GM12892 (cell line): ENCODE measurements at regions not wholly inside any gene's neighbourhood (a gene's known extent, or its start where the extent isn't known, plus 50 kb on each side); places are given as distances from the start of the nearest gene placed in this dataset.
A peak's percentile ranks its signal among the peaks of the same experiment; 100 is the strongest.

Experiments used
- DNase-seq: peaks from one replicate; pipeline ENCODE4 v3.0.0; 2011; ENCODE audit not compliant: insufficient read length
- FAIRE-seq: peaks from 2 replicates; lab custom pipeline; 2011; peaks lifted over from hg19 to GRCh38; lab: Jason Lieb, UNC
- POLR2A ChIP-seq: IDR thresholded peaks from 2 replicates; pipeline ENCODE4 v1.6.1; 2011; ENCODE audit warnings: low read depth, low read length, control low read depth
- POLR2AphosphoS5 ChIP-seq: IDR thresholded peaks from 2 replicates; pipeline ENCODE4 v1.6.1; 2011; ENCODE audit warnings: low read depth, low read length, control low read depth
- TAF1 ChIP-seq: IDR thresholded peaks from 2 replicates; pipeline ENCODE4 v1.6.1; 2011; ENCODE audit warnings: low read depth, mild to moderate bottlenecking, control low read depth, low read length, borderline replicate concordance

GRCh38 chr22:48139776-48140175, 1377.3 kb downstream of the TBC1D22A start:
- no peak for FAIRE-seq
- TF ChIP-seq TAF1 = no peak
- no peak for TF ChIP-seq POLR2A
- no peak for TF ChIP-seq POLR2AphosphoS5
- DNase-seq = no peak

DNA sequence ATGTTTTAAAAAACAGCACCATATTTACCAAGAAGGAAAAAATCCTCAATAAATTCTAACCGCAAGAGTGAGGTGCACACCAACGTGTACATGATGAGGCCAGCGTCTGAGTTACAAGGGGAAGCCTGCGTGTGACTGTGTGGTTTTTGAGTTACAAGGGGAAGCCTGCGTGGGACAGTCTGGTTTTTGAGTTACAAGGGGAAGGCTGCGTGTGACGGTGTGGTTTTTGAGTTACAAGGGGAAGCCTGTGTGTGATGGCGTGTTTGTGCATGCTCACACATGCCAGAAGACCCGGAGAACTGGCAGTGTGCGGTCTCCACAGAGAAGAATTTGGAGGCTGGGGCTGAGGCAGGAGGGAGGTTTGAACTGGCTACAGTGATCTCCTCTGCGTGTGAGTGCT, 1376.4 kb downstream of the TBC1D22A start:
- no peak for TF ChIP-seq POLR2A
- TF ChIP-seq TAF1 = no peak
- no peak for TF ChIP-seq POLR2AphosphoS5
- no peak for DNase-seq
- no peak for FAIRE-seq

- TF ChIP-seq TAF1 (no peak), POLR2AphosphoS5 (no peak), POLR2A (no peak)
- FAIRE-seq = no peak
- DNase-seq = no peak
These were observed 1376.0 kb downstream of the TBC1D22A start for GRCh38 chr22:48138427-48138826.

DNA sequence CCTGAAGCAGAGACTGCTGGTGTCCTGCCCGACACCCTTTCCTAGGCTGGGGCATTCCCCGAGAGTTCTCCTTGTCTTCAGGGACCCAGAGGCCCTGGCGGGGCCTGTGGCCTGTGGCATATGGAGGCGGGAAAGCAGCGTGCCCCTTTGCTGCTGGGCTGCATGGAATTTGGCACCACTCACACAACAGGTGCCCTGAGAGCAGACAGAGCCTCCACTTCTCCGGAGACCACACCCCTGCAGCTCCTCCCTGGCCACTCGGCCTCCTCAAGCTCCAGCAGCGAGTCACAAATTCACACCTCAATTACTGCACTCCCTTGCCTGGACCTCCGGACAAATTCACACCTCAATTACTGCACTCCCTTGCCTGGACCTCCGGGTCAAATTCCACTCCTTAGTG, 1375.2 kb downstream of the TBC1D22A start:
- FAIRE-seq = no peak
- no peak for DNase-seq
- TF ChIP-seq TAF1 (no peak), POLR2AphosphoS5 (no peak), POLR2A (no peak)

DNA sequence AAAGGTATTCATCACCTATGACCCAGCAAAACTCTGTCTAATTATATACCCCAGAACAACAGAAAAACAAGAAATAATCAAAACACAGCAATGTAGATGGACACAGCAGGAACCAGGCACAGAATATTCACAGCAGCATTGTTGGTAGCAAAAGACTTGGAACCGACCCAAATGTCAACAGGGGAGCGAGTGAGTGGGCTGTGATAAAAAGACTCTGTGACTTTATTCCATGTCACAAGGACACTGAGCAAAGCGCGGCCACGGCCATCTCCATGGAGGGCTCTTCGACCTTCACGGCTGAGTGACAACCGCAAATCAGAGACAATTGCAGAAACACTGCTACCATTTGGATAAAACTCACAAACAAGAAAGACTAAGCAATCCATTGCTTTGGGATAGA, 1373.1 kb downstream of the TBC1D22A start:
- no peak for DNase-seq
- no peak for FAIRE-seq
- TF ChIP-seq POLR2A = no peak
- no peak for TF ChIP-seq POLR2AphosphoS5
- no peak for TF ChIP-seq TAF1

GRCh38 chr22:48125416-48125815, 1363.0 kb downstream of the TBC1D22A start:
- no peak for FAIRE-seq
- no peak for TF ChIP-seq TAF1
- no peak for TF ChIP-seq POLR2A
- no peak for TF ChIP-seq POLR2AphosphoS5

DNA sequence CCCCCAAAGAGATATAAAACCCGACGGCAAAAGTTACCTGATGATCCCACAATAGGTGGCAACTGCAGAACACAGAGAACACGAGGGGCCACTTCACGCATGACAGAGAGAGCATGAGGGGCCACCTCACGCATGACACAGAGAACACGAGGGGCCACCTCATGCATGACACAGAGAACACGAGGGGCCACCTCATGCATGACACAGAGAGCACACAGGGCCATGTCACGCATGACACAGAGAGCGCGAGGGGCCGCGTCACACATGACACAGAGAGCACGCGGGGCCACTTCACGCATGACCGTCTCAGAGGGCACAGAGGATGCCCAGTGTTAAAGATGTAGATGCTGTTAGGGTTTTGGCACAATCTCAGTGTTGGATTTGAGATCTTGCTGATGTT, 1359.5 kb downstream of the TBC1D22A start:
- FAIRE-seq (no peak), DNase-seq (no peak)
- TF ChIP-seq POLR2A (no peak), POLR2AphosphoS5 (no peak), TAF1 (no peak)

More at GRCh38 chr22:48125416-48125815, 1363.0 kb downstream of the TBC1D22A start:
- DNase-seq = no peak

DNA sequence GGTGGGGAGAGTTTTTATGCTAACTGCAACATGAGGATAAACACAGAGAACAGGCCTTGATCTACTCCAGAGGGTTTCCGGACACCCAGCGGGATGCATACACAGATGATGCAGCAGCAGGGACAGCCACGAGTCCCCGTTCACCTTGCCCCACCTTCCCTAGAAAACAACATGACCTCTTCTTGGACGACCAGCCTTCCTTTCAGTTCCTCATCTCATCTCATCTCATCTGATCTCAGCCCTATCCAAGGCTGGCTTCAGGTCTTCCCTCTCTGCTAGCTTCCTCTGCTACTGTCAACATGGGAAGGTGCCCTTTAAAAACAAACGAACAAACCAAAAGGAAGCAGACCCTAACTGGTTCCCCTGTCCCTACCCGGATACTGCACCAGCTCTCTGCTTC, 1356.2 kb downstream of the TBC1D22A start:
- DNase-seq = no peak
- no peak for TF ChIP-seq TAF1
- FAIRE-seq = peak; percentile 68

DNA sequence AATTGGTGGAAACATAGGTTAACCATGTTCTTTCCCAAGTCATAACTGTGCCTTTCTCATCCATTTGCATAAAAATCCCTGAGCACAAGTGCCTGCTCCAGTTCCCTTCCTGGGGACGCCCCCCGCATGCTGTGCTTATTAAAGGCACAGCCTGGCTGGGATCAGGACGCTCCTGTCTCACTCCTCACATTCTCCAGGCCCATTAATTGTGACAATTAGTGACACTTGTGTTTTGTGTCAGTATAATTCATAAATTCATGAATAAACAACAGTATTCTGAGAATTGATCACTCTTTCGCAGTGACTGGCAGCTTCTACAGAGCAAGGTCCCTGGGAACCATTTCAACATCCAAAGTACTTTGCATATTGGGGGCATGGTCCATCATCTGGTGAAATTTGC, 1354.4 kb downstream of the TBC1D22A start:
- DNase-seq (no peak), FAIRE-seq (no peak)
- TF ChIP-seq TAF1 (no peak), POLR2AphosphoS5 (no peak), POLR2A (no peak)

GRCh38 chr22:48112687-48113521, 1350.5 kb downstream of the TBC1D22A start:
- no peak for FAIRE-seq
- DNase-seq = no peak
- TF ChIP-seq TAF1 (no peak), POLR2AphosphoS5 (no peak), POLR2A (no peak)

GRCh38 chr22:48106715-48107259, 1344.3 kb downstream of the TBC1D22A start:
- TF ChIP-seq TAF1 = no peak
- TF ChIP-seq POLR2AphosphoS5 = no peak
- TF ChIP-seq POLR2A = no peak
- FAIRE-seq (no peak), DNase-seq (no peak)

GRCh38 chr22:48106215-48106614, 1343.8 kb downstream of the TBC1D22A start:
- FAIRE-seq = no peak
- no peak for DNase-seq
- TF ChIP-seq POLR2AphosphoS5 (no peak), POLR2A (no peak), TAF1 (no peak)

DNA sequence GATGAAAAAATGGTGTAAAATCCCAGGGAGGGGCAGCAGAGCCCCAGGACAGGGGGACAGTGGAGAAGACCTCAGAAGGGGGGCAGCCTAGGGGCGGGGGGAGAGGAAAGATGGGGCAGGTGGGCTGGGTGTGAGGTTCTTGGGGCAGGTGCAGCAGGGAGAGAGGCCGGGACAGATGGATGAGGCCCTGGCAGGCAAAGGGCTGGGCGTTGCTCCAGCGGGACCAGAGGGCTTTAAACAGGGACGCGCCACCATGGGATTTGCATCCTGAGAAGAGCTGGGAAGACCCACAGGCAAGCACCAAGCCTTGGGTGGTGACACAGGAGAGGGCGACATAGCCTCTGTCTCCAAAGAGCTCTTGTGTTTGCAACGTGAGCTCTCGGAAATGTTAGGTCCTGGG, 1342.8 kb downstream of the TBC1D22A start:
- no peak for TF ChIP-seq POLR2A
- no peak for TF ChIP-seq POLR2AphosphoS5
- no peak for TF ChIP-seq TAF1
- FAIRE-seq (no peak), DNase-seq (no peak)
